B cell (primary cell): ENCODE measurements at regions not wholly inside any gene's neighbourhood (a gene's known extent, or its start where the extent isn't known, plus 50 kb on each side); places are given as distances from the start of the nearest gene placed in this dataset.

Experiments
- ATAC-seq: fragments of 200-7000 bp; cut with Tn5 transposase; one replicate; pipeline ENCODE4 v1.10.0; 2021; ENCODE audit warnings: low read depth, mild to moderate bottlenecking, moderate number of reproducible peaks, moderate library complexity
- CTCF ChIA-PET: fragments of 350-600 bp; sonication (Branson Sonifier 250); formaldehyde crosslinking; loops from one replicate; lab custom pipeline; 2021; ENCODE audit warnings: antibody characterized with exemption, inconsistent platforms; lab: Charles Lee
- POLR2A ChIA-PET: fragments of 350-600 bp; sonication (Branson Sonifier 250); formaldehyde crosslinking; loops from one replicate; lab custom pipeline; 2021; ENCODE audit warnings: antibody characterized with exemption; lab: Charles Lee
- DNase-seq: peaks from one replicate; pipeline ENCODE4 v3.0.0; 2013
- H2AFZ ChIP-seq: 2 replicates; pipeline ENCODE4 v1.6.1; 2012; ENCODE audit warnings: mild to moderate bottlenecking, low read depth, low read length; ENCODE audit not compliant: insufficient read depth, poor library complexity, severe bottlenecking
- H3K27ac ChIP-seq, 2 donors: 1 replicate in 1 of 2; 2 replicates in 1 of 2; pipeline ENCODE4 v1.5.1; 2012 to 2013; ENCODE audit warnings: low read length in 2 of 2, mild to moderate bottlenecking in 2 of 2, moderate library complexity in 1 of 2
- H3K27me3 ChIP-seq, 4 experiments: fragments of 200-600 bp in 1 of 4; sonication (generic) in 1 of 4; replicated peaks in 1 of 4; 1 replicate in 2 of 4; 2 replicates in 2 of 4; pipeline versions ENCODE4 v1.6.1 to v1.7.0; 2013 to 2016; ENCODE audit warnings: low read length in 3 of 4, mild to moderate bottlenecking in 2 of 4, mixed read lengths in 1 of 4, moderate library complexity in 1 of 4; ENCODE audit not compliant: insufficient read depth in 4 of 4, control insufficient read depth in 3 of 4; ENCODE audit errors: control extremely low read depth in 1 of 4
- H3K36me3 ChIP-seq, 2 experiments: replicated peaks in 1 of 2; 1 replicate in 1 of 2; 2 replicates in 1 of 2; pipeline versions ENCODE4 v1.6.1 to v1.7.1; 2013; ENCODE audit warnings: low read length in 1 of 2; ENCODE audit not compliant: insufficient read depth in 2 of 2, control insufficient read depth in 1 of 2; ENCODE audit errors: control extremely low read depth in 1 of 2, extremely low read depth in 1 of 2
- H3K4me1 ChIP-seq, 2 donors: fragments of 200-600 bp in 1 of 2; sonication (generic) in 1 of 2; 1 replicate in 1 of 2; 2 replicates in 1 of 2; pipeline versions ENCODE4 v1.5.1 to v1.6.1; 2013 to 2017; ENCODE audit warnings: low read length in 2 of 2; ENCODE audit not compliant: control insufficient read depth in 2 of 2, insufficient read depth in 2 of 2
- H3K4me2 ChIP-seq: replicated peaks from 2 replicates; pipeline ENCODE3; 2012; ENCODE audit warnings: mild to moderate bottlenecking, low read depth, low read length; ENCODE audit not compliant: poor library complexity, severe bottlenecking
- H3K4me3 ChIP-seq, 5 experiments: fragments of 200-600 bp in 1 of 5; sonication (generic) in 1 of 5; 1 replicate in 3 of 5; 2 replicates in 2 of 5; pipeline versions ENCODE4 v1.5.1 to v1.7.0; 2011 to 2016; ENCODE audit warnings: low read length in 4 of 5, mild to moderate bottlenecking in 4 of 5, low read depth in 2 of 5, control low read depth in 1 of 5, moderate library complexity in 1 of 5; ENCODE audit not compliant: insufficient read depth in 1 of 5; ENCODE audit errors: control extremely low read depth in 1 of 5, extremely low read depth in 1 of 5
- H3K79me2 ChIP-seq: fragments of 200-600 bp; sonication (generic); one replicate; pipeline ENCODE4 v1.6.0; 2016; ENCODE audit warnings: low read length; ENCODE audit not compliant: control insufficient read depth, insufficient read depth
- H3K9ac ChIP-seq: fragments of 200-600 bp; sonication (generic); 2 replicates; pipeline ENCODE4 v1.6.1; 2017; ENCODE audit warnings: mild to moderate bottlenecking, low read length, moderate library complexity
- H3K9me3 ChIP-seq, 3 donors: one replicate each; pipeline versions ENCODE4 v1.6.1 to v1.7.1; 2013; ENCODE audit warnings: low read length in 2 of 3; ENCODE audit not compliant: control insufficient read depth in 2 of 3, insufficient read depth in 1 of 3; ENCODE audit errors: control extremely low read depth in 1 of 3
- H4K20me1 ChIP-seq: 2 replicates; pipeline ENCODE4 v1.6.0; 2012; ENCODE audit warnings: mild to moderate bottlenecking, low read length; ENCODE audit not compliant: insufficient read depth, control insufficient read depth, poor library complexity, severe bottlenecking
- H3K27ac Mint-ChIP-seq: one replicate; pipeline ENCODE4 v1.8.0; 2021; ENCODE audit warnings: mixed read lengths
- H3K27me3 Mint-ChIP-seq: one replicate; pipeline ENCODE4 v1.8.0; 2021; ENCODE audit warnings: mixed read lengths
- H3K4me1 Mint-ChIP-seq: one replicate; pipeline ENCODE4 v1.8.0; 2021; ENCODE audit warnings: mixed read lengths
- H3K4me3 Mint-ChIP-seq: one replicate; pipeline ENCODE4 v1.8.0; 2021; ENCODE audit warnings: mixed read lengths
- H3K9me3 Mint-ChIP-seq: one replicate; pipeline ENCODE4 v1.8.0; 2022; ENCODE audit warnings: mixed read lengths; ENCODE audit not compliant: insufficient read depth
- CTCF ChIP-seq: fragments of 200-600 bp; IDR thresholded peaks from one replicate; pipeline ENCODE4 v1.8.0; 2022; ENCODE audit warnings: antibody characterized with exemption, mild to moderate bottlenecking
- EZH2 ChIP-seq: IDR thresholded peaks from 2 replicates; pipeline ENCODE4 v1.6.1; 2012; ENCODE audit warnings: borderline replicate concordance, low read depth, mild to moderate bottlenecking, moderate library complexity, low read length; ENCODE audit not compliant: insufficient read depth, poor library complexity, severe bottlenecking
- WGBS: methylation state at CpG from one replicate; pipeline ENCODE4 v1.1.5; 2013; ENCODE audit warnings: missing lambda C conversion rate; ENCODE audit not compliant: insufficient coverage; 5-methylcytosine and 5-hydroxymethylcytosine counted together
- intact Hi-C: fragments of 100-400 bp; cut with micrococcal nuclease; formaldehyde crosslinking; loops from one replicate; pipeline ENCODE4 v1.10.0; 2022

- H3K27ac ChIP-seq, result peak overlapping the region in 1 of 2 donors; percentile 71
- no peaks in the 10 kb centered on the region for H4K20me1 ChIP-seq
- H3K27me3 Mint-ChIP-seq, result no peaks in the 10 kb centered on the region
- TF ChIP-seq EZH2 (no peak), CTCF (no peak)
- H3K27me3 ChIP-seq, result no peaks in the 10 kb centered on the region
- no peak overlapping the region for H3K27ac Mint-ChIP-seq
- CTCF ChIA-PET, result interaction anchor here (1.8 to 2.9 kb wide), 2 partner anchors 9 to 118 kb away, joined by 4 to 10 read pairs; no protein-coding TSS in a partner anchor
- H3K4me2 ChIP-seq, result no peak overlapping the region
- peaks cover 0 to 1% (median 0%) of the 10 kb centered on the region in 3 donors for H3K9me3 ChIP-seq
- intact Hi-C loops, result loop anchor here (5.0 kb wide), 1 partner anchor 716 kb away; the partner anchor contains the start of gene FOXO1
- H3K4me1 ChIP-seq, result peaks cover 20 to 26% of the 10 kb centered on the region in 2 donors
- POLR2A ChIA-PET, result no interaction called here
- H3K9me3 Mint-ChIP-seq, result no peaks in the 10 kb centered on the region
- no peak overlapping the region for H2AFZ ChIP-seq
- H3K36me3 ChIP-seq, result no peaks in the 10 kb centered on the region
- H3K4me3 ChIP-seq, result no peak overlapping the region
- 100% methylated on average over 1 of the region's 3 CpGs for WGBS
- H3K79me2 ChIP-seq, result no peaks in the 10 kb centered on the region
- H3K9ac ChIP-seq, result no peak overlapping the region
- H3K4me3 Mint-ChIP-seq, result no peak overlapping the region
- peaks cover 27% of the 10 kb centered on the region for H3K4me1 Mint-ChIP-seq
- DNase-seq (no peak), ATAC-seq (no peak)
Observed at GRCh38 chr13:39951301-39951700, 295.8 kb downstream of the COG6 start.
